ENCODE measurements at regions not wholly inside any gene's neighbourhood (a gene's known extent, or its start where the extent isn't known, plus 50 kb on each side); places are given as distances from the start of the nearest gene placed in this dataset.

GRCh38 chr13:42722883-42723539, 58.4 kb upstream of the FAM216B start:
- no peak for ATAC-seq

- no peak for ATAC-seq
These were observed 52.7 kb upstream of the FAM216B start for GRCh38 chr13:42728507-42729180.

DNA sequence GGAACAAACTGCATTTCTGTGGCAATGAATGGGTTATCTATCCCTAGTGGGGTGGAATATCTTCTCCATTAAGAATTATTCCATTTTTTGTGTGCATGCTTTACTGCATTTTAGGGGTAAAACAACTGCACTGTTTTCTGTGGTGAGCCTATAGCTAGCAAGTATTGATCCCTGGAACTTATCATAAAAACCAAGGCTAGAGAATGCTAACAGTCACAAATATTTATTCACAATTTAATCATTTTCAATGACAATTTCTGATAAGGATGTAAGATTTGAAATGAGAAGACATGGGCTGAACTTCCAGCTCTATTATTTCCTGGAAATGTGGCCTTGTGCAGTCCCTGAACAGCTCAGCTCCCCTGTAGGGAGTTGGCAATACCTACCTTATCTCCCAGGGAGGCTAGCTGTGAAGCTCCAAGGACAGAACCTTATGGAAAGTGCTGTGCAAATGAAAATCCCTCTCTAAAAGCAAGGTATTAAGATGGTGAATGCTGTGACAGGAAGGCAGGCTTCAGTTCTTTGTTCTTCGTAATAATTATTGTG, 51.5 kb upstream of the FAM216B start:
- ATAC-seq, result no peak

All from activated CD4-positive, CD25-positive, alpha-beta regulatory T cell treated with anti-CD3 and anti-CD28 coated beads, Interleukin-2, amount 50 U/mL, for 24 hours (primary cell).